IMR-90 (cell line): ENCODE measurements at regions not wholly inside any gene's neighbourhood (a gene's known extent, or its start where the extent isn't known, plus 50 kb on each side); places are given as distances from the start of the nearest gene placed in this dataset.

Source experiments
- CTCF ChIP-seq: conservative IDR thresholded peaks from 2 replicates; pipeline ENCODE4 v1.5.1; 2012; ENCODE audit warnings: mild to moderate bottlenecking, low read depth, low read length, improper control_type of control experiment
- MAFK ChIP-seq: IDR thresholded peaks from 2 replicates; pipeline ENCODE4 v1.6.1; 2012; ENCODE audit warnings: low read depth, low read length, improper control_type of control experiment
- MXI1 ChIP-seq: IDR thresholded peaks from 2 replicates; pipeline ENCODE4 v1.6.1; 2012; ENCODE audit warnings: low read depth, mild to moderate bottlenecking, low read length, moderate library complexity, borderline replicate concordance
- USF2 ChIP-seq: fragments of 150-350 bp; IDR thresholded peaks from 2 replicates; pipeline ENCODE4 v1.6.1; 2017; ENCODE audit warnings: mild to moderate bottlenecking, antibody characterized with exemption, low read length, low read depth

- TF ChIP-seq CTCF (no peak), USF2 (no peak), MXI1 (no peak), MAFK (no peak)
These were observed 257.9 kb downstream of the TMX3 start for GRCh38 chr18:68456985-68457384.
